SK-N-SH (cell line): ENCODE measurements at regions not wholly inside any gene's neighbourhood (a gene's known extent, or its start where the extent isn't known, plus 50 kb on each side); places are given as distances from the start of the nearest gene placed in this dataset.

Source experiments
- FOSL2 ChIP-seq: IDR thresholded peaks from 2 replicates; pipeline ENCODE4 v1.4.0; 2012; ENCODE audit warnings: low read depth, mild to moderate bottlenecking, moderate library complexity, borderline replicate concordance
- MXI1 ChIP-seq: IDR thresholded peaks from 2 replicates; pipeline ENCODE4 v1.6.1; 2012; ENCODE audit warnings: mild to moderate bottlenecking, low read depth, low read length, improper control_type of control experiment
- SIN3A ChIP-seq: IDR thresholded peaks from 2 replicates; pipeline ENCODE4 v1.6.1; 2012; ENCODE audit warnings: low read depth, mild to moderate bottlenecking, low read length, moderate library complexity, borderline replicate concordance
- TF ChIP-seq, protein P1 (sequence below): fragments of 200-600 bp; sonication (generic); IDR thresholded peaks from 2 replicates; pipeline ENCODE4 v1.6.1; 2017; ENCODE audit warnings: antibody characterized with exemption, mild to moderate bottlenecking, moderate library complexity
- TF ChIP-seq, protein P2 (sequence below): IDR thresholded peaks from 2 replicates; pipeline ENCODE4 v1.6.1; 2012; ENCODE audit warnings: mild to moderate bottlenecking, low read depth, low read length, moderate library complexity
- TF ChIP-seq, protein P3 (sequence below): IDR thresholded peaks from 2 replicates; pipeline ENCODE4 v1.4.0; 2012; ENCODE audit warnings: low read depth
- TF ChIP-seq, protein P4 (sequence below): IDR thresholded peaks from 2 replicates; pipeline ENCODE4; 2012
- TF ChIP-seq, protein P5 (sequence below): IDR thresholded peaks from 2 replicates; pipeline ENCODE4 v1.4.0; 2012; ENCODE audit warnings: low read depth, borderline replicate concordance

DNA sequence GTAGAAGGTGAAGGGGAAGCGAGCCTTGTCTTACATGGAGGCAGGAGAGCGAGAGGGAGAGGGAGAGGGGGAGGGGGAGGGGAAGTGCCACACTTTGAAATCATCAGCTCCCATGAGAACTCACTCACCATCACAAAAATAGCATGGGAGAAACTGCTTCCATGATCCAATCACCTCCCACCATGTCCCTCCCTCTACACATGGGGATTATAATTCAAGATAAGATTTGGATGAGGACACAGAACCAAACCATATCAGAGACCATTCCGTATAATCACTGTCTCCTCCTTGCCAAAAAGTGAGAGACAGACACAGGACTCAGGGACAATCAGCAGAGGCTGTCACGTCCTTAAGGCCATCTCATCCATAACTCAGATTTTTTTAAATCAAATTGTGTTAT is 187.7 kb upstream of the TAS2R1 start:
- TF ChIP-seq, protein P1, sequence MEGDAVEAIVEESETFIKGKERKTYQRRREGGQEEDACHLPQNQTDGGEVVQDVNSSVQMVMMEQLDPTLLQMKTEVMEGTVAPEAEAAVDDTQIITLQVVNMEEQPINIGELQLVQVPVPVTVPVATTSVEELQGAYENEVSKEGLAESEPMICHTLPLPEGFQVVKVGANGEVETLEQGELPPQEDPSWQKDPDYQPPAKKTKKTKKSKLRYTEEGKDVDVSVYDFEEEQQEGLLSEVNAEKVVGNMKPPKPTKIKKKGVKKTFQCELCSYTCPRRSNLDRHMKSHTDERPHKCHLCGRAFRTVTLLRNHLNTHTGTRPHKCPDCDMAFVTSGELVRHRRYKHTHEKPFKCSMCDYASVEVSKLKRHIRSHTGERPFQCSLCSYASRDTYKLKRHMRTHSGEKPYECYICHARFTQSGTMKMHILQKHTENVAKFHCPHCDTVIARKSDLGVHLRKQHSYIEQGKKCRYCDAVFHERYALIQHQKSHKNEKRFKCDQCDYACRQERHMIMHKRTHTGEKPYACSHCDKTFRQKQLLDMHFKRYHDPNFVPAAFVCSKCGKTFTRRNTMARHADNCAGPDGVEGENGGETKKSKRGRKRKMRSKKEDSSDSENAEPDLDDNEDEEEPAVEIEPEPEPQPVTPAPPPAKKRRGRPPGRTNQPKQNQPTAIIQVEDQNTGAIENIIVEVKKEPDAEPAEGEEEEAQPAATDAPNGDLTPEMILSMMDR = no peak
- TF ChIP-seq, protein P2, sequence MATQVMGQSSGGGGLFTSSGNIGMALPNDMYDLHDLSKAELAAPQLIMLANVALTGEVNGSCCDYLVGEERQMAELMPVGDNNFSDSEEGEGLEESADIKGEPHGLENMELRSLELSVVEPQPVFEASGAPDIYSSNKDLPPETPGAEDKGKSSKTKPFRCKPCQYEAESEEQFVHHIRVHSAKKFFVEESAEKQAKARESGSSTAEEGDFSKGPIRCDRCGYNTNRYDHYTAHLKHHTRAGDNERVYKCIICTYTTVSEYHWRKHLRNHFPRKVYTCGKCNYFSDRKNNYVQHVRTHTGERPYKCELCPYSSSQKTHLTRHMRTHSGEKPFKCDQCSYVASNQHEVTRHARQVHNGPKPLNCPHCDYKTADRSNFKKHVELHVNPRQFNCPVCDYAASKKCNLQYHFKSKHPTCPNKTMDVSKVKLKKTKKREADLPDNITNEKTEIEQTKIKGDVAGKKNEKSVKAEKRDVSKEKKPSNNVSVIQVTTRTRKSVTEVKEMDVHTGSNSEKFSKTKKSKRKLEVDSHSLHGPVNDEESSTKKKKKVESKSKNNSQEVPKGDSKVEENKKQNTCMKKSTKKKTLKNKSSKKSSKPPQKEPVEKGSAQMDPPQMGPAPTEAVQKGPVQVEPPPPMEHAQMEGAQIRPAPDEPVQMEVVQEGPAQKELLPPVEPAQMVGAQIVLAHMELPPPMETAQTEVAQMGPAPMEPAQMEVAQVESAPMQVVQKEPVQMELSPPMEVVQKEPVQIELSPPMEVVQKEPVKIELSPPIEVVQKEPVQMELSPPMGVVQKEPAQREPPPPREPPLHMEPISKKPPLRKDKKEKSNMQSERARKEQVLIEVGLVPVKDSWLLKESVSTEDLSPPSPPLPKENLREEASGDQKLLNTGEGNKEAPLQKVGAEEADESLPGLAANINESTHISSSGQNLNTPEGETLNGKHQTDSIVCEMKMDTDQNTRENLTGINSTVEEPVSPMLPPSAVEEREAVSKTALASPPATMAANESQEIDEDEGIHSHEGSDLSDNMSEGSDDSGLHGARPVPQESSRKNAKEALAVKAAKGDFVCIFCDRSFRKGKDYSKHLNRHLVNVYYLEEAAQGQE = no peak
- TF ChIP-seq SIN3A (no peak), FOSL2 (no peak), MXI1 (no peak)
- TF ChIP-seq, protein P3, sequence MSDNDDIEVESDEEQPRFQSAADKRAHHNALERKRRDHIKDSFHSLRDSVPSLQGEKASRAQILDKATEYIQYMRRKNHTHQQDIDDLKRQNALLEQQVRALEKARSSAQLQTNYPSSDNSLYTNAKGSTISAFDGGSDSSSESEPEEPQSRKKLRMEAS = no peak
- TF ChIP-seq, protein P4, sequence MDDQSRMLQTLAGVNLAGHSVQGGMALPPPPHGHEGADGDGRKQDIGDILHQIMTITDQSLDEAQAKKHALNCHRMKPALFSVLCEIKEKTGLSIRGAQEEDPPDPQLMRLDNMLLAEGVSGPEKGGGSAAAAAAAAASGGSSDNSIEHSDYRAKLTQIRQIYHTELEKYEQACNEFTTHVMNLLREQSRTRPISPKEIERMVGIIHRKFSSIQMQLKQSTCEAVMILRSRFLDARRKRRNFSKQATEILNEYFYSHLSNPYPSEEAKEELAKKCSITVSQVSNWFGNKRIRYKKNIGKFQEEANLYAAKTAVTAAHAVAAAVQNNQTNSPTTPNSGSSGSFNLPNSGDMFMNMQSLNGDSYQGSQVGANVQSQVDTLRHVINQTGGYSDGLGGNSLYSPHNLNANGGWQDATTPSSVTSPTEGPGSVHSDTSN = no peak
- TF ChIP-seq, protein P5, sequence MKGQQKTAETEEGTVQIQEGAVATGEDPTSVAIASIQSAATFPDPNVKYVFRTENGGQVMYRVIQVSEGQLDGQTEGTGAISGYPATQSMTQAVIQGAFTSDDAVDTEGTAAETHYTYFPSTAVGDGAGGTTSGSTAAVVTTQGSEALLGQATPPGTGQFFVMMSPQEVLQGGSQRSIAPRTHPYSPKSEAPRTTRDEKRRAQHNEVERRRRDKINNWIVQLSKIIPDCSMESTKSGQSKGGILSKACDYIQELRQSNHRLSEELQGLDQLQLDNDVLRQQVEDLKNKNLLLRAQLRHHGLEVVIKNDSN = no peak
